ENCODE measurements at regions not wholly inside any gene's neighbourhood (a gene's known extent, or its start where the extent isn't known, plus 50 kb on each side); places are given as distances from the start of the nearest gene placed in this dataset.

GRCh38 chr5:92050970-92051369 is 667.9 kb upstream of the ARRDC3 start:
- TF ChIP-seq REST (IDR thresholded peaks at IDR 0.05; ENCODE audit: low read depth) (no peak), CEBPB (IDR thresholded peaks at IDR 0.05) (no peak), NFIC (IDR thresholded peaks at IDR 0.05) (no peak), CREB1 (IDR thresholded peaks at IDR 0.05; ENCODE audit: low read depth) (no peak), EP300 (IDR thresholded peaks at IDR 0.05; ENCODE audit: borderline replicate concordance) (no peak), TAF1 (IDR thresholded peaks at IDR 0.05; ENCODE audit: low read depth) (no peak), FOXM1 (IDR thresholded peaks at IDR 0.05; ENCODE audit: borderline replicate concordance, low read depth) (no peak), YY1 (IDR thresholded peaks at IDR 0.05; ENCODE audit: low read depth) (no peak), MAX (IDR thresholded peaks at IDR 0.05) (no peak), USF1 (IDR thresholded peaks at IDR 0.05) (no peak), EGR1 (IDR thresholded peaks at IDR 0.05) (no peak), RAD21 (IDR thresholded peaks at IDR 0.05; ENCODE audit: low read depth) (no peak), TEAD4 (IDR thresholded peaks at IDR 0.05) (no peak), TCF12 (IDR thresholded peaks at IDR 0.05; ENCODE audit: low read depth) (no peak), ZBTB7A (IDR thresholded peaks at IDR 0.05; ENCODE audit: low read depth) (no peak)

GRCh38 chr5:92041911-92042660 is 659.0 kb upstream of the ARRDC3 start:
- TF ChIP-seq MAX (IDR thresholded peaks at IDR 0.05), result no peak
- no peak for TF ChIP-seq CEBPB (IDR thresholded peaks at IDR 0.05)
- no peak for TF ChIP-seq CREB1 (IDR thresholded peaks at IDR 0.05; ENCODE audit: low read depth)
- no peak for TF ChIP-seq YY1 (IDR thresholded peaks at IDR 0.05; ENCODE audit: low read depth)
- no peak for TF ChIP-seq EP300 (IDR thresholded peaks at IDR 0.05; ENCODE audit: borderline replicate concordance)
- TF ChIP-seq NFIC (IDR thresholded peaks at IDR 0.05), result no peak
- no peak for TF ChIP-seq FOXM1 (IDR thresholded peaks at IDR 0.05; ENCODE audit: borderline replicate concordance, low read depth)
- no peak for TF ChIP-seq REST (IDR thresholded peaks at IDR 0.05; ENCODE audit: low read depth)
- TF ChIP-seq ZBTB7A (IDR thresholded peaks at IDR 0.05; ENCODE audit: low read depth), result no peak
- no peak for TF ChIP-seq USF1 (IDR thresholded peaks at IDR 0.05)
- no peak for TF ChIP-seq RAD21 (IDR thresholded peaks at IDR 0.05; ENCODE audit: low read depth)

GRCh38 chr5:92041206-92041605 is 658.1 kb upstream of the ARRDC3 start:
- TF ChIP-seq ZBTB7A (IDR thresholded peaks at IDR 0.05; ENCODE audit: low read depth) (no peak), EGR1 (IDR thresholded peaks at IDR 0.05) (no peak), CREB1 (IDR thresholded peaks at IDR 0.05; ENCODE audit: low read depth) (no peak), TAF1 (IDR thresholded peaks at IDR 0.05; ENCODE audit: low read depth) (no peak), MAX (IDR thresholded peaks at IDR 0.05) (no peak), YY1 (IDR thresholded peaks at IDR 0.05; ENCODE audit: low read depth) (no peak), CEBPB (IDR thresholded peaks at IDR 0.05) (no peak), TEAD4 (IDR thresholded peaks at IDR 0.05) (no peak), NFIC (IDR thresholded peaks at IDR 0.05) (no peak), TCF12 (IDR thresholded peaks at IDR 0.05; ENCODE audit: low read depth) (no peak), USF1 (IDR thresholded peaks at IDR 0.05) (no peak), FOXM1 (IDR thresholded peaks at IDR 0.05; ENCODE audit: borderline replicate concordance, low read depth) (no peak), RAD21 (IDR thresholded peaks at IDR 0.05; ENCODE audit: low read depth) (no peak), REST (IDR thresholded peaks at IDR 0.05; ENCODE audit: low read depth) (no peak), EP300 (IDR thresholded peaks at IDR 0.05; ENCODE audit: borderline replicate concordance) (no peak)
